Vagina (tissue), 2 donors: ENCODE measurements at regions not wholly inside any gene's neighbourhood (a gene's known extent, or its start where the extent isn't known, plus 50 kb on each side); places are given as distances from the start of the nearest gene placed in this dataset.

Experiments
- CTCF ChIP-seq, 3 experiments: fragments of 450-650 bp in 2 of 3; fragments of 200-600 bp in 1 of 3; sonication (generic) in 1 of 3; IDR thresholded peaks; one replicate each; pipeline ENCODE4 v1.5.1; 2017 to 2019; ENCODE audit warnings: antibody characterized with exemption in 3 of 3, mild to moderate bottlenecking in 2 of 3, moderate library complexity in 2 of 3
- POLR2A ChIP-seq, 2 donors: fragments of 450-650 bp; IDR thresholded peaks; one replicate each; pipeline ENCODE4 v1.6.1; 2017; ENCODE audit warnings: antibody characterized with exemption in 2 of 2, mild to moderate bottlenecking in 2 of 2, moderate library complexity in 2 of 2
- POLR2AphosphoS5 ChIP-seq, 2 donors: sonication (generic); formaldehyde crosslinking; IDR thresholded peaks; one replicate each; pipeline ENCODE4 v1.9.0; 2017; ENCODE audit warnings: antibody characterized with exemption in 2 of 2, mild to moderate bottlenecking in 2 of 2, low read depth in 1 of 2; ENCODE audit not compliant: insufficient read depth in 1 of 2

DNA sequence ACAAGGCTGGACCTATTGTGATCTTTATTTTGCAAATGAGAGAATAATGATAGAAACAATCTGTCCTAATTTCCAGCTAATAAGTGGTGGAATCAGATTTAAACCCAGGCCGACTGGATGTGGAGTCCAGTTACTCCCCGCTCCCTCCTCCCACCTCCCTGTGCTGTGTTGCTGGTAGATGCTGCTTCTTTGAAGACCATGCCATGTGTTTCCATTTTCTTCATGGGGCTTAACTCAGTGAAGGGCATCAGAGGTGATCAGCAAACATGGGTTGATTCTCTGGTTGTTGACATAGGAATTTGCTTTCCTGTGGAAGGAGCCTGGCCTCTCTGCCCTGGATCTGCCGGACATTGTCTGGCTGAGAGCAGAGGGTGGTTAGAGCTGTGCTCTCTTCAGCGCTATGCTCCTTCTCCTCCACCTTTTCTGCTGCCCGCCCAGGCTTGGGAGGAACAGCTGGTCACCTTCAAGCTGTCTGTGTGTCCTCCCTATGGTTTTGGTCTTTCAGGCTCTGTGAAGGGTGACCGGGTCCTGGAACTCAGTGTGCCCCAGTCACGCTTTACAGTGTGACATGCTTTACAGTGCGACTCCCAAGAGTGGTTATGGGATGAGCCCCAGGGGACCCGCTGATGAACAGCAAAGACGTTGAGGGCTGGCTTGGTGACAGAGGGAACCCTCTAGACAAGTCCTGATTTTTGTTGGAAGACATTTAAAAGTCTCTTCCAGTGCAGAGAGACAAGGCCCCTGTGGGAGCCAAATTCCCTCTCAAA lies 68.4 kb upstream of the RPS23 start:
- TF ChIP-seq CTCF (IDR thresholded peaks at IDR 0.05) (no peak), POLR2A (IDR thresholded peaks at IDR 0.05) (no peak), POLR2AphosphoS5 (IDR thresholded peaks at IDR 0.05; ENCODE audit: insufficient read depth in 1 of 2, low read depth in 1 of 2) (no peak)
